ENCODE measurements at regions not wholly inside any gene's neighbourhood (a gene's known extent, or its start where the extent isn't known, plus 50 kb on each side); places are given as distances from the start of the nearest gene placed in this dataset.

DNA sequence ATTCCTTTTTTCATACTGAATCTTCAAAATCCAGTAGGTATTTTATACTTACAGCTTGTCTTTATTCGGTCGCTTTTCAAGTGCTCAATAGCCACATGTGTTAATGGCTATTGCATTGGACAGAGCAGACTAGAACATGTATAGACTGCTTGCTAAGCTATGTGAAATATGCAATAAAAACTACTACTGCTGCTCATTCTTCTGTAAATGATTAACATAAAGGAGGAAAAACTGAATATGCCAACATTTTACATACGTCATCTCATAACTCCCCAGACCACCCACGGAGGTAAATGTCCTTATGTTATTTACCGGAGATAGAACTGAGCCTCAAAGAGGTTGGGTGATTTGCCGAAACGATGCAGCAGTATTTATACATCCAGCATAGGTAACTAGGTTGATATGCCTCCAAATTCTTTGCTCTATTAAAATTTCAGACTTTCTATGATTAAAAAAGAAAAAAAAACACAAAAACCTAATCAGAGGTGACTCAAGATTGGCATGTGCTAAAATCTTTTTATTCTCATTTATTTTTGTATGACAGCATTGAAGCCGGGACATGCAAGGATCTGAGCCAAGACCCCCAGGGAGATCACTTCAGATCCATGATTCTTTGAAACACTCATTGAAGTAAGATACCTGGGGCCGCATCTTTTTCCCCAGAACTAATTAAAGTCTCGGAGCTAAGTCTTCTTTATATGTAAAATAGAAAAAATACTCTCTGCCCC lies 78.5 kb upstream of the OR5AK2 start:
- Histone ChIP-seq H3K9ac (no peak overlapping the region), H3K9me3 (ENCODE audit: low read depth) (no peaks in the 10 kb centered on the region), H3K36me3 (ENCODE audit: low read depth) (no peaks in the 10 kb centered on the region), H3K9me2 (ENCODE audit: insufficient read depth) (no peaks in the 10 kb centered on the region), H3K4me2 (ENCODE audit: unreplicated experiment) (no peak overlapping the region), H4K20me1 (ENCODE audit: insufficient read depth) (no peaks in the 10 kb centered on the region), H3F3A (ENCODE audit: insufficient read depth) (no peaks in the 10 kb centered on the region), H3K27ac (no peak overlapping the region), H3K79me2 (ENCODE audit: insufficient read depth) (no peaks in the 10 kb centered on the region), H3K4me1 (ENCODE audit: insufficient read depth) (no peaks in the 10 kb centered on the region), H2AFZ (no peak overlapping the region), H3K27me3 (replicated peaks; ENCODE audit: insufficient read depth) (no peaks in the 10 kb centered on the region; the same call in 1 of the 2 replicates), H3K4me3 (no peak overlapping the region)
- TF ChIP-seq EZH2 (IDR thresholded peaks at IDR 0.05; ENCODE audit: insufficient read depth, poor library complexity, severe bottlenecking) = no peak
- TF ChIP-seq EZH2phosphoT487 (IDR thresholded peaks at IDR 0.05; ENCODE audit: insufficient read depth, low read depth) = no peak
- DNase-seq = no peak
- WGBS, 2 experiments (ENCODE audit: low coverage in 1 of 2, low lambda C conversion rate in 2 of 2, missing lambda C conversion rate in 2 of 2) = 55 to 62% methylated on average over 10 of the region's 10 CpGs
- in situ Hi-C loops (cut with MboI) = no loop called here

- DNase-seq = no peak
- no peaks in the 10 kb centered on the region for H3K36me3 ChIP-seq (ENCODE audit: low read depth)
- no peak overlapping the region for H2AFZ ChIP-seq
- H3K9me3 ChIP-seq (ENCODE audit: low read depth) = no peaks in the 10 kb centered on the region
- no peaks in the 10 kb centered on the region; the same call in 1 of the 2 replicates for H3K27me3 ChIP-seq (replicated peaks; ENCODE audit: insufficient read depth)
- H3K4me2 ChIP-seq (ENCODE audit: unreplicated experiment) = no peak overlapping the region
- no peak overlapping the region for H3K27ac ChIP-seq
- H3K4me1 ChIP-seq (ENCODE audit: insufficient read depth) = no peaks in the 10 kb centered on the region
- TF ChIP-seq EZH2phosphoT487 (IDR thresholded peaks at IDR 0.05; ENCODE audit: insufficient read depth, low read depth) (no peak), EZH2 (IDR thresholded peaks at IDR 0.05; ENCODE audit: insufficient read depth, poor library complexity, severe bottlenecking) (no peak)
- no peak overlapping the region for H3K4me3 ChIP-seq
- no peaks in the 10 kb centered on the region for H3K79me2 ChIP-seq (ENCODE audit: insufficient read depth)
- H3F3A ChIP-seq (ENCODE audit: insufficient read depth) = no peaks in the 10 kb centered on the region
- H4K20me1 ChIP-seq (ENCODE audit: insufficient read depth) = no peaks in the 10 kb centered on the region
- no peak overlapping the region for H3K9ac ChIP-seq
- in situ Hi-C loops (cut with MboI) = no loop called here
- 53 to 60% methylated on average over 1 of the region's 1 CpG for WGBS, 2 experiments (ENCODE audit: low coverage in 1 of 2, low lambda C conversion rate in 2 of 2, missing lambda C conversion rate in 2 of 2)
- H3K9me2 ChIP-seq (ENCODE audit: insufficient read depth) = no peaks in the 10 kb centered on the region
Observed at GRCh38 chr11:56909563-56909962, 79.2 kb upstream of the OR5AK2 start.

GRCh38 chr11:56909080-56909479 lies 79.6 kb upstream of the OR5AK2 start:
- H3K4me2 ChIP-seq (ENCODE audit: unreplicated experiment) = no peak overlapping the region
- TF ChIP-seq EZH2 (IDR thresholded peaks at IDR 0.05; ENCODE audit: insufficient read depth, poor library complexity, severe bottlenecking) (no peak), EZH2phosphoT487 (IDR thresholded peaks at IDR 0.05; ENCODE audit: insufficient read depth, low read depth) (no peak)
- H3K9ac ChIP-seq = no peak overlapping the region
- 16 to 26% methylated on average over 4 of the region's 4 CpGs for WGBS, 2 experiments (ENCODE audit: low coverage in 1 of 2, low lambda C conversion rate in 2 of 2, missing lambda C conversion rate in 2 of 2)
- H2AFZ ChIP-seq = no peak overlapping the region
- H3K36me3 ChIP-seq (ENCODE audit: low read depth) = no peaks in the 10 kb centered on the region
- H3K79me2 ChIP-seq (ENCODE audit: insufficient read depth) = no peaks in the 10 kb centered on the region
- in situ Hi-C loops (cut with MboI) = no loop called here
- no peak overlapping the region for H3K4me3 ChIP-seq
- H3K27me3 ChIP-seq (replicated peaks; ENCODE audit: insufficient read depth) = no peaks in the 10 kb centered on the region; the same call in 1 of the 2 replicates
- no peaks in the 10 kb centered on the region for H4K20me1 ChIP-seq (ENCODE audit: insufficient read depth)
- no peaks in the 10 kb centered on the region for H3F3A ChIP-seq (ENCODE audit: insufficient read depth)
- H3K4me1 ChIP-seq (ENCODE audit: insufficient read depth) = no peaks in the 10 kb centered on the region
- no peaks in the 10 kb centered on the region for H3K9me2 ChIP-seq (ENCODE audit: insufficient read depth)
- no peak overlapping the region for H3K27ac ChIP-seq
- DNase-seq = no peak
- H3K9me3 ChIP-seq (ENCODE audit: low read depth) = no peaks in the 10 kb centered on the region

DNA sequence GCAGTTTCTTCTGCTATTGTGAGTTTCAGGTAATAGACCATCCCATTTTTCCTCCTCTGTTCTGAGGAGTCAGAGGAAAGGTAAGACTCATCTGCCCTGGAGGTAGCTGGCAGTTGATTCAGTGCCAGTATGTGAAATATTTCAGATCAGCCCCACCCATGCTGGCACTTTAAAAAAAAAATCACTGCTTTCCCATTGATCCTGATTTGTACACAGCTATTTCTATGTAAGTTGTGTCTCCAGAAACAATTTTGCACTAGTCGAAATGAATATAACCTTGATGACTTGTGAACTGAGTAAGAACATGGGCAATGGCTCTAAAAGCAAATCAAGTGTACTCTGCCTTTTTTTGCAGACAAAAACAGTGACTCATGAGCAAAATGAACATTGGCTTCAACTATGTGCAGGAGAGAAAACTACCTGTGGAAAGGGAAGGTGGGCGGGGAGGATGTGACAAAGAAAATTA lies 82.0 kb upstream of the OR5AK2 start:
- H3K36me3 ChIP-seq (ENCODE audit: low read depth) = no peaks in the 10 kb centered on the region
- no peaks in the 10 kb centered on the region for H3K79me2 ChIP-seq (ENCODE audit: insufficient read depth)
- no peak overlapping the region for H3K4me3 ChIP-seq
- no peaks in the 10 kb centered on the region for H3K4me1 ChIP-seq (ENCODE audit: insufficient read depth)
- H3K4me2 ChIP-seq (ENCODE audit: unreplicated experiment) = no peak overlapping the region
- H3F3A ChIP-seq (ENCODE audit: insufficient read depth) = no peaks in the 10 kb centered on the region
- no peaks in the 10 kb centered on the region for H3K9me3 ChIP-seq (ENCODE audit: low read depth)
- in situ Hi-C loops (cut with MboI) = no loop called here
- H3K9me2 ChIP-seq (ENCODE audit: insufficient read depth) = no peaks in the 10 kb centered on the region
- H2AFZ ChIP-seq = no peak overlapping the region
- WGBS, 2 experiments (ENCODE audit: low coverage in 1 of 2, low lambda C conversion rate in 2 of 2, missing lambda C conversion rate in 2 of 2) = 14 to 17% methylated on average over 2 of the region's 2 CpGs
- no peak for DNase-seq
- no peak overlapping the region for H3K27ac ChIP-seq
- no peaks in the 10 kb centered on the region for H4K20me1 ChIP-seq (ENCODE audit: insufficient read depth)
- H3K9ac ChIP-seq = no peak overlapping the region
- H3K27me3 ChIP-seq (replicated peaks; ENCODE audit: insufficient read depth) = peaks cover 7% of the 10 kb centered on the region
- TF ChIP-seq EZH2 (IDR thresholded peaks at IDR 0.05; ENCODE audit: insufficient read depth, poor library complexity, severe bottlenecking) = no peak

Data from GM23248 (cell line).